Upper lobe of left lung (tissue), 4 donors: ENCODE measurements at regions not wholly inside any gene's neighbourhood (a gene's known extent, or its start where the extent isn't known, plus 50 kb on each side); places are given as distances from the start of the nearest gene placed in this dataset.

Experiments
- CTCF ChIP-seq, 6 experiments: fragments of 450-650 bp in 4 of 6; fragments of 200-600 bp in 2 of 6; sonication (generic) in 2 of 6; IDR thresholded peaks; one replicate each; pipeline ENCODE4 v1.5.1; 2016 to 2019; ENCODE audit warnings: antibody characterized with exemption in 6 of 6
- POLR2A ChIP-seq, 4 donors: fragments of 450-650 bp; IDR thresholded peaks; one replicate each; pipeline ENCODE4 v1.5.1; 2016 to 2017; ENCODE audit warnings: antibody characterized with exemption in 4 of 4, mild to moderate bottlenecking in 2 of 4

DNA sequence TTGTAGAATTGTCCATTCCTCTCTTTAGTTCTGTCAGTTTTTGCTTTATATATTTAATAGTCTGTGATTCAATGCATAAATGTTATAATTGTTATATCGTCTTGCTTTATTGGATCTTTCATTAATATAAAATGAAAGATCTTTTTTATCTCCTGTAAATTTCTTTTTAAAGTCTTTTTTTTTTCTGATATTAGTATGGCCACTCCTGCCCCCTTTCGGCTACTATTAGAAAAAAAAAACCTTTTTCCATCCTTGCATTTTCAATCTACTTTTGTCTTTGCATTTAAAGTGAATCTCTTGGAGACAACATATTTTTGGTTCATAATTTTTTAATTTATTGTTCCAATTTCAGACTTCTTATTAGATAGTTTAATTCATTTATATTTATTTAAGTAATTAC is 677.4 kb upstream of the NDST4 start:
- TF ChIP-seq POLR2A (IDR thresholded peaks at IDR 0.05): no peak
- TF ChIP-seq CTCF (IDR thresholded peaks at IDR 0.05): no peak
